HG02798 (cell line): ENCODE measurements at regions not wholly inside any gene's neighbourhood (a gene's known extent, or its start where the extent isn't known, plus 50 kb on each side); places are given as distances from the start of the nearest gene placed in this dataset.
"Not testable (repeated sequence)": the region's sequence is repeated elsewhere in the genome, so short reads cannot be mapped to it uniquely, and the experiment has no call there.

ENCODE experiments used
- ATAC-seq: cut with Tn5 transposase; IDR thresholded peaks from one replicate; pipeline ENCODE4 v1.9.1; 2021; ENCODE audit warnings: mild to moderate bottlenecking; ENCODE audit not compliant: unreplicated experiment, poor library complexity

DNA sequence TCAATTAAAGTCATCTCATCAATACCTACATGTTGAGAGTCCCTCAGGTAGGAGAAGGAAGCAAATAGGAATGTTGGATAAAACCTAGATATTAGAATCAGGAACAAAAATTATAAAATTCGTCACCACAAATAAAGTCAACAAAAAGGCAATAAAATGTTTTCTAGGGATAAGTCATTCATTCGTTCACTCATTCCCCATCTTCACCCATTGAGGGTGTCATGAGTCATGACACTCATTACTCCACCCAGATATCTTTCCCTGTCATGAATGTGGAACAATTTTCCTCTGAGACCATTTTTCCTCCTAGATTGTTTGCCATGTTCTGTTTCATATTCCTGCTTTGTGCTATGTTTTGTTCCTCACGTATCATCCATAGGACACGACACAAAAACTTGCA, 50.9 kb upstream of the OLIG3 start:
- no peak for ATAC-seq

DNA sequence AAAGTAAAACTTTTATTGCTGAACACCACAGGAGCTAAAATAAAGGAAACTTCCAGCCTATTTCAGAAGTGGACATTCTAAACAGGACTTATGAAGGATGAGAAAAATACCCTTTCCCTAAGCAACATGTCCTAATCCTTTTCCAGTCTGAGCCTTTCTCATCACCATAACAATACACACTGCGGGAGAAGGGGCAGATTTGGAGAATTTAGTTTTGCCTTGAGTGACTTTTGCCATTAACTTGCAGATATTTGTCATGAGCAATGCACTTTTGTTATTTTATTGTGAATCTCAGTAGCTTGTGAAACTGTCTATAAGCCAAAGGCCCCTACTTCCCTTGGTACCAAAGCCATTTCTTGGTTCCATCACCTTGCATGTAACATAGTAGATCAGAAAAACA, 53.0 kb upstream of the OLIG3 start:
- no peak for ATAC-seq

DNA sequence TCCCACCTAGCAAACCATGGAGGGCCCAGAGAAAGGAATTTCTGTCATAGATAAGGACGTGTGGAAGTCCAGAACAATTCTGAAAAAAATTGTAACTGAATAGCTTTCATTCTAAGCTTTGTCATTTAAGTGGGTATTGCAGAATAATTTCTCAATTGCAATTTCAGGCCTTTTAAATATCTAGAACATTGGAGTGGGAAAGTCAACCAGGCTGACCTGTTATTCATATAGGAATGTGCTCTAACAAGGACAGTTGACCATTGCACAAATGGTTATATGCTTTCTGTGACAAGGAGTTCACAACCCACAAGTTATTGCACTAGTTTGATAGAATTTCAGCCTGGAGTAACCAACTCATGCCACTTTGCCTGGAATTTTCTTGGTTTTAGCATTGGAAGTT, 53.4 kb upstream of the OLIG3 start:
- ATAC-seq: no peak

DNA sequence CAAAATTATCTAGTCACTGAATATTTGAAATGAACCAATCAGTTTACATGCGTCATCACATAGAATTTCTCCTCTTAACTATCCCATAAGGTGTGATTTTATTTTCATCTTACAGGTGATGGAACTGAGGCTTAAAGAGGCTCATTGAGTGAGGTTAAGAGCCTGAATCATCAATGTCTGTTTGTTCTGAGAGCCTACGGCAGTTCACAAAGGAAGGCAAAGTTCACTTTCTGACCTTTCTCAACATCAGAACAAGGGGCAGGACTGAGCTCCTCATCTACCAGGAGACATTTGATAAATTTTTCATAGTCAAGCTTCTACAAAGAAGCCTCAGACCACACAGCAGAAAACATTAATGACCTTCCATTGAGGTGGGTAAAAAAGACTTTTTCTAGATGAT, 54.9 kb upstream of the OLIG3 start:
- no peak for ATAC-seq

DNA sequence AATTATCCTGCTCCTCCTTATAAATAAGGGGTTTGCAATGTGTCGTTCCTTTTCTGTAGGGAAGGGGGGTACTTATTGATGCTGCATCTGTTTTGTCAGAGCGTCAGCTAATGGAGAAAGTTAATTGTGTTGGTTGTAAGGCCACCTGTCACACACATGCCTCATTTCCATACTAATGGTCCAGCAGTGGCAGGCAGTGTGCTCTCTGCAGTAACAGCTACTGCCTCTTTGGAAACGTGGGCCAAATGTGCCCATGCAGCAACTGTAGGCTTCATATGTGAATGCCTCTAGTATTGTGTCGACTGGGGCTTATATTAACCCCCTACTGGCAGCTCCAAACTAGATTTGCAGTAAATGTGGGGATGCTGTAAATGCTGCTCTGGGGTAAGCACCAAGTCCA, 56.3 kb upstream of the OLIG3 start:
- ATAC-seq: no peak

DNA sequence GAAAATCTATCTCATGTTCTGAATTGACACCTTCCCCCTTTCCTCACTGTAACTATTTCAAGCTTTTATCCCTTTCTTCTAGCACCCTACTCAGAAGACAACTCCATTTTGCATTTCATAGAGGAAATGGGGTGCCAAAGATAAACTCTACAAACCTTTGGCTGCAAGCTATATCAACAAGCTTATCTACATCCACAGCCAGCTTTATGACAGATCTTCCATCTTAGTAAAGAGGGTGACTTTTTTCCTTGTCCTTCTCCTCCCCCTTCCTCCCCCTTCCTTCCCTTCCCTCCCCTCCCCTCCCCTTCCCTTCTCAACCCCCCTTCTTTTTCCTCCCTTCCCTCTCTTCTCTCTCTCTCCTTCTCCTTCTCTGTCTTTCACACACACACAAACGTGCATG, 58.0 kb upstream of the OLIG3 start:
- ATAC-seq: no peak

DNA sequence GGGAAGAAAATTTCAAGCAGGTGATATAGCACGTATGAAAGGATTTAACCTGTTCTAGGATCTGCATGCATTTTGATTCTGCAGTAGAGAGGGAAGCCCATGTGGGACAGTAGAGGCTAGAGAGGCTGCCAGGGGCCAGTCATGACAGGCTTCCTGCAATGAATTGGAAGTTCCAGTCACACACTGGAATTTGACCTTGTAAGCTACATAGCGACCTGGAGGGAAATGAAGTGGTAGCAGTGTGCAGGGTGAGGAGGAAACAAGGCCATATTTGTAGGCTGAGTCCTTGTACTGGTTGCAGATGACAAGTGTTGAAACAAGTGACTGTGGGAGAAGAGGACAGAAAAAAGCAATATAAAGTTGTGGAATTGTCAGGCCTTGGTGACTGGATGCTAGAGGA, 58.6 kb upstream of the OLIG3 start:
- ATAC-seq: no peak

DNA sequence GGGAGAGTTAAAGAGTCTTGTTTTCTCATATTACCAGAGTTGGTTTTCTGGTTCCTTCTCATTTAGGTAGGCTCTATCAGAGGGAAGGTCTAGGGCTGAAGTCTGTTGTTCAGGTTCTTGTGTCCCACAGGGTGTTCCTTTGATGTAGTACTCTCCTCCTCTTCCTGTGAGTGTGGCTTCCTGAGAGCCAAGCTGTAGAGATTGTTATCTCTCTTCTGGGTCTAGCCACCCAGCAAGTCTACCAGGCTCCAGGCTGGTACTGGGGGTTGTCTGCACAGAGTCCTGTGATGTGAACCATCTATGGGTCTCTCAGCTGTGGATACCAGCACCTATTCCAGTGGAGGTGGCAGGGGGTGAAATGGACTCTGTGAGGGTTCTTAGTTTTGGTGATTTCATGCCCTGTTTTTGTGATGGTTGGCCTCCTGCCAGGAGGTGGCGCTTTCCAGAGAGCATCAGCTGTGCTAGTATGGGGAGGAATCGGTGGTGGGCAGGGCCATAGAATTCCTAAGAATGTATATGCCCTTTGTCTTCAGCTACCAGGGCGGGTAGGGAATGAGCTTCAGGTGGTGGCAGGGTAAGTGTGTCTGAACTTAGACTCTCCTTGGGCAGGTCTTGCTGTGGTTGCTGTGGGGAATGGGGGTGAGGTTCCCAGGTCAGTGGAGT, 65.5 kb upstream of the OLIG3 start:
- not testable (repeated sequence) for ATAC-seq

DNA sequence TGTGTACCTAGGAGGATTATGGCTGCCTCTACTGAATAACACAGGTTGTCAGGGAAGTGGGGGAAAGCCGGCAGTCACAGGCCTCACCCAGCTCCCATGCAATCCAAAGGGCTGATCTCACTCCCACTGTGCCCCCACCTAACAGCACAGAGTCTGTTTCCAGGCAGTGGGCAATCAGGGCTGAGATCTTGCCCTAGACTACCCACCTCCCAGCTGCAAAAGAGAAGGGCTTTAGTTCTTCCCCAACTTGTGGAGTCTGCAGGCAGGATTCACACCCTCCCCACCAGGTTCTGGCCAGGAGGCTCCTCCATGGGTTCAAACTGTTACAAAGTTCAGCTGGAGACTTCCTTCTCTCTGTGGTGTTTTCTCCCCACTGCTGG, 66.0 kb upstream of the OLIG3 start:
- ATAC-seq: no peak

DNA sequence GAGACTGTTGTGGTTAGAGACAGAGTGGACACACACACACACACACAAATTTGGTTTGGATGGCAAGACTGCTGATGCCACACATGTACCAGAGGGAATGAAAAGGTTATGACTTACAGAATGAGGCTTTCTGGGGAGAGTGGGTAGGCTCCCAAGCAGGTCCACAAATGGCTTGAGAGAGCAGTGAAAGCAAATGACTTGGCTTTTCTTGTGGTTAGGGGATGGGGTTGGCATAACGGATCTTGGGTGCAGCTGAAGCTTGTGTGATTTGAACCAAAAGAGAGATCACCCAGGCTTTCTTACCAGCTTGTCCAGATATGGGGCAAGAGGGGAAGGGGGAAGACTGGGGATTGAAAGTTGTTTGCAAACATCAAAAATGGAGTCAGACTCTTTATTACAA, 73.9 kb upstream of the OLIG3 start:
- no peak for ATAC-seq

DNA sequence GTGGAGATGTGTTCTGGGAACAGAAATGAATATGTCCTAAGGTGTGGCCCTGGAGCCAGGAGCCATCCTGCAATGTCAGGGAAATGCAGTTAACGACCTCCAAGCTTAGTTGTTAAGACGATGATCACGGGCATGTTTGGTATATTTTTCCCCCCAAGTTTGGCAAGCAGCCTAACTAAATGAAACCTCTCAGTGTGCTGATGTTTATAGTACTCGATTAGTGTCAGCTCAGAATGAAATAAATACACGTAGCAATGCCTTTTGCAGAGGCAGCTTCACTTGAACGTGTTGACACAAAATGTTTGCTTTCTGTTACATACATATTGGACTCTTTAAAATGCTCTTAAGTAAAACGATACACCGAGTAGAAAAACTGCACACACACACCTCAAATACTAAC, 76.2 kb upstream of the OLIG3 start:
- ATAC-seq: no peak

DNA sequence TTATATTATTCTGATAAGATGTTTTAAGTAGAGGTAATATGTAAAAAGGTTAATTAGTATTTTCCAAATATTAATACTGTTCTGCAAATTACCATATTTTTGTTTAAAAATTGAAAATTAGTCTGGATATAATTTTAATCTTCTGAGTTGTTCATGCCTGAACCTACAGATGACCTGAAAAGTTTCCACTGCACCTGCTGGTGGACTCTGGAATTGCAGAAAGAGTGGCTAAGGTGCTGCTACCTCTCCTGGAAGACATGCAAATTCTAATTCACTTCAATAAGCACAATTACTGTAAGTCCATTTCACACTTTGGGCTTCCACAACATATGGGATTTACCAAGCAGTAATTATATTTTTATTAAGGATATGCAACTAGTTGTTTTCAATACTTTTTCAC, 77.7 kb upstream of the OLIG3 start:
- ATAC-seq: peak; percentile 81

DNA sequence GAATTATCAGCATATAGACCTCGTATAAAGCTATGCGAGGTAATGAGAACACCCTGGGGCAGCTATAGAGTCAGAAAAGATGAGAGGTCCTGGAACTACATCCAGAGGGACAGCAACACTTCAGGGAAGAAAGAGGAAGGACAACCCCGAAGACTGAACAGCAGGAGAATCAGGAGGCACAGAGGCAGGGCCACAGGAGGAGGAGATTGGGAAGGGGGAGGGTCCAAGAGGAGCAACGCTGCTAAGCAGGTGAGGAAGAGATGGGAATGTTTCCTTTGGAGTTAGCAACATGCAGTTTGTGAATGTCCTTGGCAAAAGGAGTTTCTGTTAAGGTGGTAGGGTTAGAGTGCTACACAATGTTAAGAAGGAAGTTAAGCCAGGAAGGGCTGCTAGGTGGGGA, 79.5 kb upstream of the OLIG3 start:
- ATAC-seq: no peak

DNA sequence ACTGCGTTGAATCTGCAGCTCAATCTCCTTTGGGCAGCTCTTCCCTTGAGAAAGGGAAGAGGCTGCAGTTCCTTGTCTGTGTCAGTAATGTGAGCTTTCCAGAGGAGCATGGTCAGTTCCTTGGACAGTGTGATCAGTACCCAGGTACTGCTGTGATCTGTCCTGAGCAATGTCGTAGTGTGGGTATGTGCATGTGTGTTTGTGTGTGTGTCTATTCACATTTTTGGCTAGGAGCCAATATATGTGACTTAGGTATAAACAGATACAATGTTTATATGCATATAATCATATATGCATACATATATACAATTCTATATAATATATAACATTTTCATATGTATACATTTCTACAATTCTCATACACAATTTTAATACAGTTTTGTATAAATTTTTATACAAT, 85.4 kb upstream of the OLIG3 start:
- ATAC-seq: no peak

DNA sequence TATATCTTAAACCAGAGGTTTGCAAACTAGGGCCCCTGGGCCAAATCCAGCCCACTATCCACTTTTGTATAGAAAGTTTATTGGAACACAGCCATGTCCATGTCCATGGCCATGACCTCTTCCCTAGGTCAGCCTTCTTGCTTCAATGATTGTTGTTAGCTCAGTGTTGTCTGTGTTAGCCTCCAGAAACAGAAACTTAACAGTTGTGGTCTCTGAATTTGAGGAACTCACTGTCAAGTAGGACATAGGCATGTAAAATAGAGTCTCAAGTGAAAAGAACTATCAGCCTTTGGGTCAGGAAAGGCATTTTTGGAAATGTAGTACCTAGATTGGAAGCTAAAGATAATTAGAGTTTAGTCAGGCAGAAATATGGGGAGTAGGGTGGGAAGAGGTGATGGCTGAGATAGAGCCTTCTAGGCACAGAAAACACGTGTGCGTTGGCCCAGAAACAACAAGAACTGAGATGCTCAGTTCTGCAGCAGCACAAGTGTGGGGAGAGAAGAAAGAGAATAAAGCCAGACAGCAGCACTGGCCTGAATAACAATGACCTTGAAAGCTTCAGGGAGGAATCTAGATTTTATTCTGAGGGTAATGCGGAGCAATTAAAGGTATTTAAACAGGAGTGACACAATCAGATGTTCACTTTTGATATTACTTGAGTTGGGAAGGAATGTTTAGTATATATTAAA, 87.0 kb upstream of the OLIG3 start:
- peak; percentile 66 for ATAC-seq

DNA sequence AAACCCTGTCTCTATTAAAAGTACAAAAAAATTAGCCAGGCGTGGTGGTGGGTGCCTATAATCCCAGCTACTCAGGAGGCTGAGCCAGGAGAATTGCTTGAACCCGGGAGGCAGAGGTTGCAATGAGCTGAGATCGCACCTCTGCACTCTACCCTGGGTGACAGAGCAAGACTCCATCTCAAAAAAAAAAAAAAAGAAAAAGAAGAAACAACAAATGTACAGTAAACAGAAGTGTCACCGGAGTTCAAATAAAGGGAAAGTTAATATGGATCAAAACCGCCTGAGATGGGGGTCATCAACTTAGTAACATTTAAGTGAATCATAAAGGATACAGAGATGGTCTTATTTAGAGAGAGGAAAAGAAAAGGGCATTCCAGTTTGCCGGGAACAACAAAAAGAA, 89.3 kb upstream of the OLIG3 start:
- not testable (repeated sequence) for ATAC-seq

DNA sequence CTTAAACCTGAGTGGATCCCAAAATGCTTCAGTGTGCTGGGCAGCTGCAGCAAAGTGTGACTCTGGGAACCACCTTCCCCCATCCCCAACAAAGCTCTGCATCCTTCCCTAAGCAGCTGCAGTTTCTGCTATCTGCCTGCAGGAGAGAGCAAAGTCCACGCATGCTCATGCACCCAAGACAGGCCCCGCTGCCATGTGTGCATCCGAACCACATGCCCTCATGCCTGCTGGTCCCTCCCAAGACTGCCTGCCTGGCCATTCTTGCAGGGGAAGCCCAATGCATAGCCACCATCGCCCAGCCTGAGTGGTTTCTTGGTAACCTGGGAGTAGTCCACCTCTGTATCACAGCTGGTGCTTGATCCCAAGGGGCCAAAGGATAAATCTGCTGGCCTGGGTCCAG, 94.3 kb upstream of the OLIG3 start:
- no peak for ATAC-seq

DNA sequence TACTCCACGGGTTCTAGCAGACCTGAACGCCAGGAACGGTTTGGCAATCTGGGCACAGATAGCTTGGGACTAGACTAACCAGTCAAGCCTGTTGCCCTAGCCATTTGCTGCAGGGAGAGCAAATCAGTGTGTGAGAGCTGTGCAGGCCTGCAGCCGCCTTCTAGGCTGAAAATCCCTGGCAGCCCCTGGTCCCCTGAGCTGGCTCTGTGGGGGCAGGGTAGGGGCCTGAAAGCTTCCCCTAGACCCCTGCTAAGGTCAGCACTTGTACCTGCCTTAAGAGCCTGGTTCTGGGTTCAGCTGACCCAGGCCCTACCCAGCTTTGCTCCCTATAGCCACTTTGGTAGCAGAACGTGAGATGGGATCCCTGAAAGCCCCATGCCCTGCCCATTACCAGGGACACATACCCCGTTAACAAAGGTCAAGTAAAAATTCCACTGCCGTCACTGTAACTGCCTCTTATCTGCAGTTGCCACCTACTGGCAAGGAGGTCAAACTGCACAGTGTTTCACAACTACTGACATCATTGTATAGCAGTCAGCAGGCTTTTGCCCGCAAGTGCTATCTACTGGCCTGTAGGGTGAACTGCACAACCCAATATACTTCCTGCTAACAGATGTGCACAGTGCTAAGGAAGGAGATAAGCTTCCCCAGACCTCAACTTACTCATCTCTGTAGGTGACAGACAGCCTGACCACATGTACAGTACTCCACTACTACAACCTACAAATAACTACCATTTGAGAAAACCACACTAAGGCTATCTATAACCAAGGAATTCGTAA, 95.1 kb upstream of the OLIG3 start:
- ATAC-seq: peak; percentile 100

DNA sequence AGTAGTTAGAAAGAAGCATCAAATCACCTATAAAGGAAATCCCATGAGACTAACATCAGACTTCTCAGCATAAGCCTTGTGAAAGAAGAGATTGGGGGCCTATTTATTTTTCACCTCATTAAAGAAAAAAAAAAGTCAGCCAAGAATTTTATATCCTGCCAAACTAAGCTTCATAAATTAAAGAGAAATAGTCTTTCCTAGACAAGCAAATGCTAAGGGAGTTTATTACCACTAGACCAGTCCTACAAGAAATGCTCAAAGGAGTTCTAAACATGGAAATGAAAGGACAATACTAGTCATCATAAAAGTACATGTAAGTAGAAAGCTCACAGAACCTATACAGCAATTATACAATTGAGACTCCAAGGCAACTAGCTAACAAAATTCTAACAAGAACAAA, 96.5 kb upstream of the OLIG3 start:
- no peak for ATAC-seq

DNA sequence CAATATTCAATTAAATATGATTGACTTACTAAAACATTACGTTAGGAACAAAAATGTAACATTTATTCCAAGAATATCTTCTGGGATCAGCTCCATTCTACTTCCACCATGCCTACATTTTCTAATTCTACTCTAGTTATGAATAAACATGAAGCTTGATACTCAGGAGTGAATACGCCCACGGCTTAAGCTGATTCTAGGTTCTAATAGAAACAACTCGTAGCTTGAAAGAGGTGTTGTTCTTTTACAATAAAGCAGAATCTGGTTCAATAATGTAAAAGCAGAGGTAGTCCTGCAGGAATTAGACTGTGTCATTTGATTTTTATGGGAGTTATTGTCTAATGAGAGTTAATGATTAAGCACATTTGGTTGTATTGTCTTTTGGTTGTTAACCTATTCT, 107.3 kb upstream of the OLIG3 start:
- ATAC-seq: no peak

DNA sequence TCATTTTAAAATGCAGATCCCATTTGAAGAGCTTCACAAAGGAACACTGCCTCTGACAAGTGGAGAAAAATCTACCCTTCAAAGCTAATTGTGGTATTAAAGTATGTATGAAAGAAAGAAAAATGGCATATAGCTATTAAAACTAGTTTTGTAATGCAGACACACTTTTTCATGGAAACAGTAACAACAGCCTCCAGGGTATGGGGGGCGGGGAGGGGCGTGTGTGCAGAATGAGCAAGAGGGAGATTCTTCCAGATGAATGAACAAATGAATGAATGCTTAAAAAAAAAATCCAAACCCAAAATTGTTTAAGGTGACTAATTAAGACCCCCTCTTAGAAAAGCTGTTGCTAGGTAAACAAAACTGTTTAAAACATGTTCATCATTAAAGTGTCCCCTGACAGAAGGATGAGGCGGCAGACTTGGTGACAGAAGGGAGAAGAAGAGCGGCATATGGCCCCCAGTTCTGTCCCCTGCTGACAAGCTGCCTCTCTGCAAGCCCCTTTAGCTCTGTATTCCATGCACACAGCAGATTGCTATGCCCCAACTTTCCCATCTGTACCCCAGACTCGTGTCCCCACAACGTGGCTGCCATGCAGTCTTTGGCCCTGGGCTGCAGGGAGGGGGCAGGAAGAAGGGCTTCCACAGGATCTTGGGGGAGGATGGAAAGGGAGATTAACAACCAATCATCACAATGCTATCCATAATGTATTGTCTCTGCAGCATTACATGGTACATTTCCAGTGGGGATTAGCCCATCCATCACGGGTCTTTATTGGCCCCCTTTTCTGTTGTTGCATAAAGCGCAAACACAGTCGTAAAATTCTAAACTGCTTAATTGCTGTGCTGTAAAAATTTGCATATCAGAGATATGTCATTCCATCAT, 108.4 kb upstream of the OLIG3 start:
- no peak for ATAC-seq
